GM12878 (cell line): ENCODE measurements at regions not wholly inside any gene's neighbourhood (a gene's known extent, or its start where the extent isn't known, plus 50 kb on each side); places are given as distances from the start of the nearest gene placed in this dataset.

Experiments used
- BRCA1 ChIP-seq: IDR thresholded peaks from 2 replicates; pipeline ENCODE4 v1.6.1; 2011; ENCODE audit warnings: low read depth, low read length, improper control_type of control experiment
- CHD4 ChIP-seq: fragments of 200-600 bp; sonication (generic); IDR thresholded peaks from 2 replicates; pipeline ENCODE4 v1.6.1; 2016; ENCODE audit warnings: mild to moderate bottlenecking
- EZH2 ChIP-seq: IDR thresholded peaks from 2 replicates; pipeline ENCODE4 v1.6.1; 2012; ENCODE audit warnings: low read depth, mild to moderate bottlenecking, control low read depth, inconsistent platforms, low read length, borderline replicate concordance; ENCODE audit not compliant: control insufficient read depth
- MYC ChIP-seq: IDR thresholded peaks from 2 replicates; pipeline ENCODE4 v1.6.1; 2011; ENCODE audit warnings: mild to moderate bottlenecking, low read length, moderate library complexity, inconsistent platforms; ENCODE audit not compliant: insufficient read depth, insufficient replicate concordance, insufficient read length, severe bottlenecking
- SP1 ChIP-seq: IDR thresholded peaks from one replicate; pipeline ENCODE4 v1.6.1; 2011; ENCODE audit warnings: low read depth, low read length
- ZNF274 ChIP-seq: IDR thresholded peaks from one replicate; pipeline ENCODE4 v1.8.0; 2011; ENCODE audit not compliant: insufficient read length, insufficient read depth
- TF ChIP-seq, protein P1 (sequence below): IDR thresholded peaks from 2 replicates; pipeline ENCODE4 v1.6.1; 2012; ENCODE audit warnings: low read depth, low read length, improper control_type of control experiment
- TF ChIP-seq, protein P2 (sequence below), 3 experiments: IDR thresholded peaks in 2 of 3; conservative IDR thresholded peaks in 1 of 3; 2 replicates each; pipeline ENCODE4 v1.5.1; 2011; ENCODE audit warnings: low read depth in 3 of 3, low read length in 3 of 3, mild to moderate bottlenecking in 3 of 3, control low read depth in 2 of 3, moderate library complexity in 2 of 3, inconsistent platforms in 1 of 3, mixed read lengths in 1 of 3; ENCODE audit not compliant: control insufficient read depth in 2 of 3, insufficient read depth in 1 of 3; ENCODE audit errors: extremely low read depth in 1 of 3
- TF ChIP-seq, protein P3 (sequence below): fragments of 450-650 bp; IDR thresholded peaks from 2 replicates; pipeline ENCODE4 v1.6.1; 2017; ENCODE audit warnings: mild to moderate bottlenecking, moderate library complexity
- TF ChIP-seq, protein P4 (sequence below): IDR thresholded peaks from 2 replicates; pipeline ENCODE4 v1.6.1; 2012; ENCODE audit warnings: low read depth, low read length, improper control_type of control experiment

DNA sequence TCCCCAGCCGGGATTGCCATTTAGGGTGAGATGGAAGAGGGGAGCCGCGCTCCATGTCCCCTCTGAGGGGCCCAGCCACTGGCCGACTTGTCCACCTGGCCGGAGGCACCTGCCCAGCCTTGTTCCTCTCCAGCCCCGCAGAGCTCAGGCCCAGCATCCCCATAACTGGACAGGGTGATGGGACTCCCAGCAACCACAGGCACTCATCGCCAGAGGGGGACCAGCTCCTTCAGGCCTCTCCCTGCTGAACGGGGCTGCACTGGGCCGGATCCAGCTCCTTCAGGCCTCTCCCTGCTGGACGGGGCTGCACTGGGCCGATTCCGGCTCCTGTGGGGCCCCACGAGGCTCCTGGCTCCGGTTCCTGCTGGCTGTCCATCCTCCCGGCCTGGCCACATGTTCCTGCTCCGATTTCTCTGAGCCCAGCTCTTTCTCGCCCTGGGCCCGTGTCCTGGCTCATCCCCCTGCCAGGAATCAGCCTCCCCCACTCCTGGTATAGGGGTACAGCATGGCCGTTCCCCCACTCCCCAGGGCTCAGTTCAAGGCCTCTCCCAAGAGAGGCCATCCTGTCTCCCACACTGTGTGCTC is 56.1 kb upstream of the ADGRA1 start:
- TF ChIP-seq, protein P1, sequence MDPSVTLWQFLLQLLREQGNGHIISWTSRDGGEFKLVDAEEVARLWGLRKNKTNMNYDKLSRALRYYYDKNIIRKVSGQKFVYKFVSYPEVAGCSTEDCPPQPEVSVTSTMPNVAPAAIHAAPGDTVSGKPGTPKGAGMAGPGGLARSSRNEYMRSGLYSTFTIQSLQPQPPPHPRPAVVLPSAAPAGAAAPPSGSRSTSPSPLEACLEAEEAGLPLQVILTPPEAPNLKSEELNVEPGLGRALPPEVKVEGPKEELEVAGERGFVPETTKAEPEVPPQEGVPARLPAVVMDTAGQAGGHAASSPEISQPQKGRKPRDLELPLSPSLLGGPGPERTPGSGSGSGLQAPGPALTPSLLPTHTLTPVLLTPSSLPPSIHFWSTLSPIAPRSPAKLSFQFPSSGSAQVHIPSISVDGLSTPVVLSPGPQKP = no peak
- TF ChIP-seq, protein P2, sequence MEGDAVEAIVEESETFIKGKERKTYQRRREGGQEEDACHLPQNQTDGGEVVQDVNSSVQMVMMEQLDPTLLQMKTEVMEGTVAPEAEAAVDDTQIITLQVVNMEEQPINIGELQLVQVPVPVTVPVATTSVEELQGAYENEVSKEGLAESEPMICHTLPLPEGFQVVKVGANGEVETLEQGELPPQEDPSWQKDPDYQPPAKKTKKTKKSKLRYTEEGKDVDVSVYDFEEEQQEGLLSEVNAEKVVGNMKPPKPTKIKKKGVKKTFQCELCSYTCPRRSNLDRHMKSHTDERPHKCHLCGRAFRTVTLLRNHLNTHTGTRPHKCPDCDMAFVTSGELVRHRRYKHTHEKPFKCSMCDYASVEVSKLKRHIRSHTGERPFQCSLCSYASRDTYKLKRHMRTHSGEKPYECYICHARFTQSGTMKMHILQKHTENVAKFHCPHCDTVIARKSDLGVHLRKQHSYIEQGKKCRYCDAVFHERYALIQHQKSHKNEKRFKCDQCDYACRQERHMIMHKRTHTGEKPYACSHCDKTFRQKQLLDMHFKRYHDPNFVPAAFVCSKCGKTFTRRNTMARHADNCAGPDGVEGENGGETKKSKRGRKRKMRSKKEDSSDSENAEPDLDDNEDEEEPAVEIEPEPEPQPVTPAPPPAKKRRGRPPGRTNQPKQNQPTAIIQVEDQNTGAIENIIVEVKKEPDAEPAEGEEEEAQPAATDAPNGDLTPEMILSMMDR (IDR thresholded peaks at IDR 0.05 in 2 of 3, conservative IDR thresholded peaks at IDR 0.05 in 1 of 3; ENCODE audit: control insufficient read depth in 2 of 3, extremely low read depth in 1 of 3, insufficient read depth in 1 of 3, low read depth in 3 of 3, low read length in 3 of 3) = no peak
- TF ChIP-seq, protein P3, sequence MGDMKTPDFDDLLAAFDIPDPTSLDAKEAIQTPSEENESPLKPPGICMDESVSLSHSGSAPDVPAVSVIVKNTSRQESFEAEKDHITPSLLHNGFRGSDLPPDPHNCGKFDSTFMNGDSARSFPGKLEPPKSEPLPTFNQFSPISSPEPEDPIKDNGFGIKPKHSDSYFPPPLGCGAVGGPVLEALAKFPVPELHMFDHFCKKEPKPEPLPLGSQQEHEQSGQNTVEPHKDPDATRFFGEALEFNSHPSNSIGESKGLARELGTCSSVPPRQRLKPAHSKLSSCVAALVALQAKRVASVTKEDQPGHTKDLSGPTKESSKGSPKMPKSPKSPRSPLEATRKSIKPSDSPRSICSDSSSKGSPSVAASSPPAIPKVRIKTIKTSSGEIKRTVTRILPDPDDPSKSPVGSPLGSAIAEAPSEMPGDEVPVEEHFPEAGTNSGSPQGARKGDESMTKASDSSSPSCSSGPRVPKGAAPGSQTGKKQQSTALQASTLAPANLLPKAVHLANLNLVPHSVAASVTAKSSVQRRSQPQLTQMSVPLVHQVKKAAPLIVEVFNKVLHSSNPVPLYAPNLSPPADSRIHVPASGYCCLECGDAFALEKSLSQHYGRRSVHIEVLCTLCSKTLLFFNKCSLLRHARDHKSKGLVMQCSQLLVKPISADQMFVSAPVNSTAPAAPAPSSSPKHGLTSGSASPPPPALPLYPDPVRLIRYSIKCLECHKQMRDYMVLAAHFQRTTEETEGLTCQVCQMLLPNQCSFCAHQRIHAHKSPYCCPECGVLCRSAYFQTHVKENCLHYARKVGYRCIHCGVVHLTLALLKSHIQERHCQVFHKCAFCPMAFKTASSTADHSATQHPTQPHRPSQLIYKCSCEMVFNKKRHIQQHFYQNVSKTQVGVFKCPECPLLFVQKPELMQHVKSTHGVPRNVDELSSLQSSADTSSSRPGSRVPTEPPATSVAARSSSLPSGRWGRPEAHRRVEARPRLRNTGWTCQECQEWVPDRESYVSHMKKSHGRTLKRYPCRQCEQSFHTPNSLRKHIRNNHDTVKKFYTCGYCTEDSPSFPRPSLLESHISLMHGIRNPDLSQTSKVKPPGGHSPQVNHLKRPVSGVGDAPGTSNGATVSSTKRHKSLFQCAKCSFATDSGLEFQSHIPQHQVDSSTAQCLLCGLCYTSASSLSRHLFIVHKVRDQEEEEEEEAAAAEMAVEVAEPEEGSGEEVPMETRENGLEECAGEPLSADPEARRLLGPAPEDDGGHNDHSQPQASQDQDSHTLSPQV = no peak
- TF ChIP-seq SP1 (no peak), MYC (no peak), EZH2 (no peak), CHD4 (no peak), BRCA1 (no peak), ZNF274 (no peak)
- TF ChIP-seq, protein P4, sequence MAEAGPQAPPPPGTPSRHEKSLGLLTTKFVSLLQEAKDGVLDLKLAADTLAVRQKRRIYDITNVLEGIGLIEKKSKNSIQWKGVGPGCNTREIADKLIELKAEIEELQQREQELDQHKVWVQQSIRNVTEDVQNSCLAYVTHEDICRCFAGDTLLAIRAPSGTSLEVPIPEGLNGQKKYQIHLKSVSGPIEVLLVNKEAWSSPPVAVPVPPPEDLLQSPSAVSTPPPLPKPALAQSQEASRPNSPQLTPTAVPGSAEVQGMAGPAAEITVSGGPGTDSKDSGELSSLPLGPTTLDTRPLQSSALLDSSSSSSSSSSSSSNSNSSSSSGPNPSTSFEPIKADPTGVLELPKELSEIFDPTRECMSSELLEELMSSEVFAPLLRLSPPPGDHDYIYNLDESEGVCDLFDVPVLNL = no peak
